Lung (tissue), 11 donors: ENCODE measurements at regions not wholly inside any gene's neighbourhood (a gene's known extent, or its start where the extent isn't known, plus 50 kb on each side); places are given as distances from the start of the nearest gene placed in this dataset.

Source experiments
- ATAC-seq: fragments of 200-7000 bp; cut with Tn5 transposase; one replicate; pipeline ENCODE4 v1.9.1; 2020; ENCODE audit warnings: moderate number of reproducible peaks; ENCODE audit not compliant: insufficient read depth, low FRiP score
- DNase-seq, 3 donors: peaks; one replicate each; pipeline ENCODE4 v3.0.0-alpha.2; 2013 to 2017
- H3K27ac ChIP-seq, 2 donors: one replicate each; pipeline ENCODE4 v1.5.1; 2013; ENCODE audit warnings: mild to moderate bottlenecking in 2 of 2, moderate library complexity in 2 of 2, control low read depth in 1 of 2, inconsistent platforms in 1 of 2, low read depth in 1 of 2, low read length in 1 of 2
- H3K27me3 ChIP-seq, 3 donors: one replicate each; pipeline ENCODE4 v1.5.1; 2013; ENCODE audit warnings: low read length in 2 of 3; ENCODE audit not compliant: control insufficient read depth in 3 of 3, insufficient read depth in 3 of 3
- H3K36me3 ChIP-seq, 4 donors: one replicate each; pipeline ENCODE4 v1.5.1; 2013; ENCODE audit warnings: low read length in 4 of 4, mild to moderate bottlenecking in 1 of 4, moderate library complexity in 1 of 4; ENCODE audit not compliant: control insufficient read depth in 4 of 4, insufficient read depth in 4 of 4
- H3K4me1 ChIP-seq, 5 donors: one replicate each; pipeline ENCODE4 v1.5.1; 2013; ENCODE audit warnings: low read length in 5 of 5, mild to moderate bottlenecking in 2 of 5, moderate library complexity in 1 of 5; ENCODE audit not compliant: control insufficient read depth in 5 of 5, insufficient read depth in 5 of 5
- H3K4me3 ChIP-seq: one replicate; pipeline ENCODE4 v1.5.1; 2013; ENCODE audit warnings: mild to moderate bottlenecking, control low read depth, moderate library complexity
- H3K9ac ChIP-seq, 2 donors: one replicate each; pipeline ENCODE4 v1.5.1; 2013; ENCODE audit warnings: low read length in 2 of 2, control low read depth in 1 of 2; ENCODE audit not compliant: insufficient read depth in 1 of 2
- H3K9me3 ChIP-seq, 4 donors: one replicate each; pipeline ENCODE4 v1.5.1; 2013; ENCODE audit warnings: low read length in 3 of 4, mild to moderate bottlenecking in 1 of 4, moderate library complexity in 1 of 4; ENCODE audit not compliant: control insufficient read depth in 4 of 4, insufficient read depth in 3 of 4
- WGBS, 2 donors: extraction: QIAGEN DNeasy Blood & Tissue Kit; methylation state at CpG; one replicate each; pipeline ENCODE4 v1.1.7; 2013; 5-methylcytosine and 5-hydroxymethylcytosine counted together
- TF ChIP-seq, protein P1 (sequence below): IDR thresholded peaks from 2 replicates; pipeline ENCODE4 v1.5.1; 2012; ENCODE audit warnings: mild to moderate bottlenecking; ENCODE audit errors: control extremely low read depth, extremely low read depth
- donor health status: control.
- donor health status: control.
- donor health status: Bipolar disorder and iron deficiency.
- donor health status: healthy.
- donor health status: DM: yes; HTN: yes; CAD: no.

DNA sequence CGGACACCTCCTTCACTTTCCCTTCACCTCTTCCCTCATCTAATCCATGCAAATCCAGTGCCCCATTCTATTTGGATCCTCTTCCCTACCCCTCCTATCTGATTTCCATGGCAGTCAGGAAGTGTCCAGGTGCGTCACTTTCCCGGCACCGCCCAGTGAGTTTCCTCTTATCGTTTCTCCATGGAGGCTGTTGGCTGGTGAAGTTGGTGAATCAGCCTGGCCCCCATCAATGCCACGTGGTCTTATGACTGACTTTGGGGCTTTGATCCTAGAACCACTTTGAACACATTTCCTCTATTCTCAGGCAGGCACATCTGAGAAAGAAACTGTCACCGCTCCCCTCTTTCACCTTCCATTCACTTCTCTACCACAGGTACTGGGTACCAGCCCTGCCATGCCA lies 137.8 kb downstream of the CEP135 start:
- Histone ChIP-seq H3K4me1 (peaks cover 0 to 5% (median 0%) of the 10 kb centered on the region in 5 donors), H3K9me3 (peaks cover 0 to 1% (median 0%) of the 10 kb centered on the region in 4 donors), H3K27ac (no peak overlapping the region), H3K9ac (no peak overlapping the region), H3K27me3 (no peaks in the 10 kb centered on the region), H3K36me3 (no peaks in the 10 kb centered on the region), H3K4me3 (no peak overlapping the region)
- DNase-seq (no peak), ATAC-seq (no peak)
- TF ChIP-seq, protein P1, sequence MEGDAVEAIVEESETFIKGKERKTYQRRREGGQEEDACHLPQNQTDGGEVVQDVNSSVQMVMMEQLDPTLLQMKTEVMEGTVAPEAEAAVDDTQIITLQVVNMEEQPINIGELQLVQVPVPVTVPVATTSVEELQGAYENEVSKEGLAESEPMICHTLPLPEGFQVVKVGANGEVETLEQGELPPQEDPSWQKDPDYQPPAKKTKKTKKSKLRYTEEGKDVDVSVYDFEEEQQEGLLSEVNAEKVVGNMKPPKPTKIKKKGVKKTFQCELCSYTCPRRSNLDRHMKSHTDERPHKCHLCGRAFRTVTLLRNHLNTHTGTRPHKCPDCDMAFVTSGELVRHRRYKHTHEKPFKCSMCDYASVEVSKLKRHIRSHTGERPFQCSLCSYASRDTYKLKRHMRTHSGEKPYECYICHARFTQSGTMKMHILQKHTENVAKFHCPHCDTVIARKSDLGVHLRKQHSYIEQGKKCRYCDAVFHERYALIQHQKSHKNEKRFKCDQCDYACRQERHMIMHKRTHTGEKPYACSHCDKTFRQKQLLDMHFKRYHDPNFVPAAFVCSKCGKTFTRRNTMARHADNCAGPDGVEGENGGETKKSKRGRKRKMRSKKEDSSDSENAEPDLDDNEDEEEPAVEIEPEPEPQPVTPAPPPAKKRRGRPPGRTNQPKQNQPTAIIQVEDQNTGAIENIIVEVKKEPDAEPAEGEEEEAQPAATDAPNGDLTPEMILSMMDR = no peak
- WGBS, 2 donors = 81 to 89% methylated on average over 7 of the region's 7 CpGs

- DNase-seq (peak in 1 of 3 donors; percentile 26), ATAC-seq (no peak)
- Histone ChIP-seq H3K27ac (no peak overlapping the region), H3K4me1 (peaks cover 0 to 5% (median 0%) of the 10 kb centered on the region in 5 donors), H3K9ac (no peak overlapping the region), H3K9me3 (peaks cover 0 to 1% (median 0%) of the 10 kb centered on the region in 4 donors), H3K4me3 (no peak overlapping the region), H3K27me3 (no peaks in the 10 kb centered on the region), H3K36me3 (no peaks in the 10 kb centered on the region)
- WGBS, 2 donors = 39% methylated on average over 3 of the region's 3 CpGs
- TF ChIP-seq, protein P1 = no peak
Measured at GRCh38 chr4:56086073-56086541, 137.4 kb downstream of the CEP135 start.

DNA sequence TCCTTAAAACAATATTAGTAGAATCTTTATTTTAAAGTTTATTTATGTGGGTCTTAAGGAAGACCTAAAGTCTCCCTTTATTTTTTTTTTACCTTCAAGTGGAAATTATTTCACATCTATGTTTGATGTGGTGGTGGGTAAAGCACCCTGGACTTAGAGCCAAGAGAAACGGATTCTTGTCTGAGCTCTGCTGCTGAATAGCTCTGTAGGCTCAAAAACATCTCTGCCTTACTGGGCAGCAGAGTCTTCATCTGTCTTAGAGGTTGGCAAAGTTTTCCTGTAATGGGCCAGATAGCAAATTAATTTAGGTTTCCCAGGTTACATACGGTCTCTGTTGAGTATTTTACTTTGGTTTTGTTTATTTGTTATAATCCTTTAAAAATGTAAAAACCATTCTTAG lies 136.5 kb downstream of the CEP135 start:
- Histone ChIP-seq H3K9me3 (peaks cover 0 to 1% (median 0%) of the 10 kb centered on the region in 4 donors), H3K9ac (no peak overlapping the region), H3K36me3 (no peaks in the 10 kb centered on the region), H3K27ac (no peak overlapping the region), H3K4me1 (peaks cover 0 to 5% (median 0%) of the 10 kb centered on the region in 5 donors), H3K27me3 (no peaks in the 10 kb centered on the region), H3K4me3 (no peak overlapping the region)
- DNase-seq (no peak), ATAC-seq (no peak)
- 58 to 64% methylated on average over 2 of the region's 2 CpGs for WGBS, 2 donors
- TF ChIP-seq, protein P1 = no peak

DNA sequence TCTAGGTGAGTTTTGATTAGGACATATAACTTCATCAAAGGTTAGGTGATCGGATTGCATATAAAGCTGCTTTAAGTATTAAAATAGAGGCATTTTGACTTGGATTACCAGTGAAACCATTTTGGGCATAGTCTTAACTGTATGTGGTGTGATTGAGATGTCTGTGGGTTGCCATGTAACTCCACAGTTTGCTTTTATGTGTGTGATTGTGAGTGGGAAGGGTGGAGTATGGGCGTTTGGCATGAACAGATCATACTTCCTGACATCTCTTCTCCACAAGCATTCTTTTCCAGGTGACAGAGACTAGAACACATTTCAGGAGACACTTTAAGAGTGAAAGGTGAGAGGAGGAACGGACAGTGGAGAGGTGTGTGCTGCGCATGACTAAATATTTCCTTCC lies 136.1 kb downstream of the CEP135 start:
- no peaks in the 10 kb centered on the region for H3K27me3 ChIP-seq
- no peak for DNase-seq
- H3K4me1 ChIP-seq = peaks cover 0 to 5% (median 0%) of the 10 kb centered on the region in 5 donors
- no peak overlapping the region for H3K9ac ChIP-seq
- TF ChIP-seq, protein P1 = no peak
- no peaks in the 10 kb centered on the region for H3K36me3 ChIP-seq
- H3K4me3 ChIP-seq = no peak overlapping the region
- no peaks in the 10 kb centered on the region for H3K9me3 ChIP-seq
- WGBS, 2 donors = 78 to 80% methylated on average over 4 of the region's 4 CpGs
- H3K27ac ChIP-seq = no peak overlapping the region
- ATAC-seq = no peak
